ENCODE measurements at regions not wholly inside any gene's neighbourhood (a gene's known extent, or its start where the extent isn't known, plus 50 kb on each side); places are given as distances from the start of the nearest gene placed in this dataset.

GRCh38 chr9:11551106-11551505 is 938.3 kb upstream of the PTPRD start:
- no peak for TF ChIP-seq FOXM1 (IDR thresholded peaks at IDR 0.05; ENCODE audit: borderline replicate concordance)
- TF ChIP-seq TARDBP (IDR thresholded peaks at IDR 0.05): no peak
- TF ChIP-seq SUZ12 (IDR thresholded peaks at IDR 0.05): no peak
- no peak for TF ChIP-seq ARNT (IDR thresholded peaks at IDR 0.05)
- TF ChIP-seq ZNF384 (IDR thresholded peaks at IDR 0.05): no peak
- no peak for TF ChIP-seq ELF4 (IDR thresholded peaks at IDR 0.05)
- no peak for TF ChIP-seq SP1 (IDR thresholded peaks at IDR 0.05)
- TF ChIP-seq BHLHE40 (IDR thresholded peaks at IDR 0.05; ENCODE audit: borderline replicate concordance): no peak
- no peak for TF ChIP-seq HDGF (IDR thresholded peaks at IDR 0.05; ENCODE audit: borderline replicate concordance)
- no peak for TF ChIP-seq L3MBTL2 (conservative IDR thresholded peaks at IDR 0.05)
- no peak for TF ChIP-seq FOXA1 (IDR thresholded peaks at IDR 0.05)
- no peak for TF ChIP-seq LEF1 (IDR thresholded peaks at IDR 0.05; ENCODE audit: borderline replicate concordance)
- no peak for TF ChIP-seq PKNOX1 (IDR thresholded peaks at IDR 0.05)
